K562 (cell line): ENCODE measurements at regions not wholly inside any gene's neighbourhood (a gene's known extent, or its start where the extent isn't known, plus 50 kb on each side); places are given as distances from the start of the nearest gene placed in this dataset.

ENCODE experiments used
- ATAC-seq: fragments of 200-7000 bp; cut with Tn5 transposase; 3 replicates; pipeline ENCODE4 v1.9.1; 2020; ENCODE audit warnings: moderate library complexity
- BruUV-seq: library from RNA; stranded (reverse); fragments of 400-500 nt; replicated peaks from 2 replicates; lab custom pipeline; 2021; lab: Mats Ljungman, UMichigan
- CTCF ChIA-PET: fragments of 300-600 bp; formaldehyde crosslinking; extraction: SDS; loops from one replicate; lab custom pipeline; 2021; ENCODE audit warnings: low intra/inter-chr PET ratio; lab: Yijun Ruan, JAX
- POLR2A ChIA-PET: fragments of 300-600, 350-650 bp; sonication (Branson Sonifier 250); formaldehyde crosslinking; extraction: SDS; loops from one replicate; lab custom pipeline; 2021; ENCODE audit warnings: antibody characterized with exemption, inconsistent platforms; lab: Yijun Ruan, JAX
- DNase-seq, 4 experiments: peaks; one replicate each; pipeline versions ENCODE4 v3.0.0 to v3.0.0-alpha.2; 2011 to 2018; ENCODE audit warnings: low spot score in 3 of 4, mixed read lengths in 3 of 4; ENCODE audit errors: extremely low read depth in 1 of 4
- FAIRE-seq: peaks from 2 replicates; lab custom pipeline; 2011; peaks lifted over from hg19 to GRCh38; lab: Jason Lieb, UNC
- H2AFZ ChIP-seq: 2 replicates; pipeline ENCODE4 v1.6.0; 2011; ENCODE audit warnings: low read depth, low read length, control low read depth, inconsistent platforms
- H3K27ac ChIP-seq: fragments of 200-600 bp; 3 replicates; pipeline ENCODE4 v1.8.0; 2011; ENCODE audit warnings: low read depth, mild to moderate bottlenecking, control low read depth, inconsistent platforms, low read length, moderate library complexity, mixed read lengths; ENCODE audit errors: extremely low read depth
- H3K27me3 ChIP-seq, 2 experiments: fragments of 300-600 bp in 1 of 2; 2 replicates in 1 of 2; 3 replicates in 1 of 2; pipeline versions ENCODE4 v1.6.0 to v1.8.0; 2011; ENCODE audit warnings: inconsistent platforms in 2 of 2, low read length in 2 of 2, mild to moderate bottlenecking in 1 of 2, mixed read lengths in 1 of 2, moderate library complexity in 1 of 2; ENCODE audit not compliant: control insufficient read depth in 2 of 2, insufficient read depth in 2 of 2
- H3K36me3 ChIP-seq: fragments of 300-600 bp; 3 replicates; pipeline ENCODE4 v1.8.0; 2011; ENCODE audit warnings: mild to moderate bottlenecking, low read length, inconsistent platforms; ENCODE audit not compliant: control insufficient read depth, insufficient read depth
- H3K4me1 ChIP-seq, 2 experiments: fragments of 200-600 bp in 1 of 2; replicated peaks in 1 of 2; 2 replicates in 1 of 2; 3 replicates in 1 of 2; pipeline versions ENCODE4 v1.5.1 to v1.8.0; 2011; ENCODE audit warnings: inconsistent platforms in 2 of 2, low read length in 2 of 2, mild to moderate bottlenecking in 1 of 2, mixed read lengths in 1 of 2, moderate library complexity in 1 of 2; ENCODE audit not compliant: control insufficient read depth in 2 of 2, insufficient read depth in 2 of 2
- H3K4me2 ChIP-seq: 2 replicates; pipeline ENCODE4 v1.6.1; 2011; ENCODE audit warnings: low read length, control low read depth, inconsistent platforms, mixed read lengths; ENCODE audit not compliant: insufficient read depth
- H3K4me3 ChIP-seq: fragments of 200-600 bp; sonication (generic), shearing (Covaris generic); 2 replicates; pipeline ENCODE4 v1.5.1; 2016; ENCODE audit warnings: control low read depth, inconsistent platforms
- H3K79me2 ChIP-seq: fragments of 200-600 bp; 3 replicates; pipeline ENCODE4 v1.8.0; 2011; ENCODE audit warnings: low read length, inconsistent platforms; ENCODE audit not compliant: control insufficient read depth, insufficient read depth
- H3K9ac ChIP-seq, 2 experiments: 2 replicates each; pipeline versions ENCODE4 v1.6.0 to v1.6.1; 2011; ENCODE audit warnings: low read depth in 2 of 2, low read length in 2 of 2, control low read depth in 1 of 2, inconsistent platforms in 1 of 2, mild to moderate bottlenecking in 1 of 2, mixed read lengths in 1 of 2; ENCODE audit not compliant: insufficient read depth in 1 of 2
- H3K9me1 ChIP-seq: one replicate; pipeline ENCODE4 v1.6.0; 2011; ENCODE audit warnings: inconsistent platforms, mild to moderate bottlenecking, low read length, moderate library complexity; ENCODE audit not compliant: control insufficient read depth, insufficient read depth
- H3K9me3 ChIP-seq: replicated peaks from 2 replicates; pipeline ENCODE4 v1.5.1; 2011; ENCODE audit warnings: low read depth, low read length, inconsistent platforms; ENCODE audit not compliant: control insufficient read depth, insufficient read depth
- H4K20me1 ChIP-seq: replicated peaks from 2 replicates; pipeline ENCODE4 v1.6.1; 2011; ENCODE audit warnings: low read length, inconsistent platforms, mixed read lengths; ENCODE audit not compliant: control insufficient read depth, insufficient read depth
- BMI1 ChIP-seq: fragments of 150-350 bp; IDR thresholded peaks from 2 replicates; pipeline ENCODE4 v1.6.1; 2014; ENCODE audit warnings: low read length
- IFI16 ChIP-seq: fragments of 250-450 bp; sonication (Bioruptor Pico); IDR thresholded peaks from 2 replicates; pipeline ENCODE4 v2.1.2; 2022; ENCODE audit warnings: mild to moderate bottlenecking, inconsistent platforms
- IRF2 ChIP-seq: sonication (generic); formaldehyde crosslinking; IDR thresholded peaks from 2 replicates; pipeline ENCODE4 v1.8.1; 2022; ENCODE audit warnings: mild to moderate bottlenecking, missing genetic modification reagents
- JUNB ChIP-seq: fragments of 450-650 bp; formaldehyde crosslinking; conservative IDR thresholded peaks from 2 replicates; pipeline ENCODE4 v1.4.0; 2020; ENCODE audit warnings: mild to moderate bottlenecking
- NELFE ChIP-seq: IDR thresholded peaks from 2 replicates; pipeline ENCODE4 v1.6.1; 2011; ENCODE audit warnings: mild to moderate bottlenecking; ENCODE audit not compliant: insufficient read depth, insufficient read length
- NR1H2 ChIP-seq: sonication (generic); formaldehyde crosslinking; IDR thresholded peaks from 2 replicates; pipeline ENCODE4 v1.4.0; 2020; ENCODE audit warnings: mild to moderate bottlenecking, missing genetic modification reagents
- PML ChIP-seq: IDR thresholded peaks from 2 replicates; pipeline ENCODE4 v1.6.1; 2012; ENCODE audit warnings: low read length, inconsistent platforms
- RFX5 ChIP-seq: IDR thresholded peaks from 2 replicates; pipeline ENCODE4 v1.6.1; 2011; ENCODE audit warnings: low read depth, mild to moderate bottlenecking, improper control_type of control experiment, low read length
- SIN3B ChIP-seq: fragments of 450-650 bp; IDR thresholded peaks from 2 replicates; pipeline ENCODE4 v1.6.1; 2017; ENCODE audit warnings: low read depth, mild to moderate bottlenecking, moderate library complexity
- SMARCE1 ChIP-seq: fragments of 450-650 bp; IDR thresholded peaks from 2 replicates; pipeline ENCODE4 v1.7.1; 2016; ENCODE audit warnings: mild to moderate bottlenecking
- XRCC3 ChIP-seq: fragments of 450-650 bp; IDR thresholded peaks from 2 replicates; pipeline ENCODE4 v1.6.1; 2017; ENCODE audit warnings: mild to moderate bottlenecking, moderate library complexity
- ZBTB43 ChIP-seq: sonication (generic); formaldehyde crosslinking; IDR thresholded peaks from 2 replicates; pipeline ENCODE4 v1.8.0; 2023; ENCODE audit warnings: mild to moderate bottlenecking, missing genetic modification reagents
- ZNF212 ChIP-seq: fragments of 450-650 bp; formaldehyde crosslinking; IDR thresholded peaks from 2 replicates; pipeline ENCODE4 v1.4.0; 2020; ENCODE audit warnings: mild to moderate bottlenecking
- ZNF316 ChIP-seq: fragments of 450-650 bp; IDR thresholded peaks from 2 replicates; pipeline ENCODE4 v1.6.1; 2016
- ZNF75A ChIP-seq: fragments of 450-650 bp; formaldehyde crosslinking; IDR thresholded peaks from 2 replicates; pipeline ENCODE4 v1.4.0; 2020; ENCODE audit warnings: mild to moderate bottlenecking
- in situ Hi-C: fragments of 300-500 bp; cut with MboI; formaldehyde crosslinking; loops from 4 replicates; pipeline ENCODE4 v1.15.0; 2018; ENCODE audit warnings: inconsistent platforms, mixed read lengths
- intact Hi-C: fragments of 100-400 bp; cut with micrococcal nuclease; formaldehyde crosslinking; loops from 2 replicates; pipeline ENCODE4 v1.14.2; 2022
- TF ChIP-seq, protein P1 (sequence below): fragments of 250-450 bp; sonication (Bioruptor Pico); IDR thresholded peaks from 2 replicates; pipeline ENCODE4 v1.8.0; 2022; ENCODE audit warnings: inconsistent platforms
- TF ChIP-seq, protein P2 (sequence below): fragments of 250-450 bp; sonication (Bioruptor Pico); IDR thresholded peaks from 2 replicates; pipeline ENCODE4 v1.4.0; 2020; ENCODE audit warnings: mild to moderate bottlenecking

- Histone ChIP-seq H3K9me1 (no peaks in the 10 kb centered on the region), H3K4me1 (no peaks in the 10 kb centered on the region), H3K9me3 (no peaks in the 10 kb centered on the region), H3K4me2 (no peak overlapping the region), H3K4me3 (no peak overlapping the region), H3K9ac (no peak overlapping the region), H3K27ac (no peak overlapping the region), H3K27me3 (no peaks in the 10 kb centered on the region), H3K36me3 (no peaks in the 10 kb centered on the region), H4K20me1 (no peaks in the 10 kb centered on the region), H3K79me2 (no peaks in the 10 kb centered on the region), H2AFZ (no peak overlapping the region)
- POLR2A ChIA-PET: interaction anchor here (1.0 to 1.3 kb wide), 2 partner anchors 9 to 53 kb away, joined by 3 to 5 read pairs; no protein-coding TSS in a partner anchor
- ATAC-seq: no peak
- CTCF ChIA-PET: no interaction called here
- TF ChIP-seq IRF2 (CRISPR knock-in tag) (no peak), IFI16 (CRISPR knock-in tag) (no peak), SIN3B (no peak), JUNB (CRISPR knock-in tag) (no peak), RFX5 (no peak), SMARCE1 (no peak), NELFE (no peak), ZNF316 (no peak), NR1H2 (CRISPR knock-in tag) (no peak), PML (no peak), XRCC3 (no peak), ZBTB43 (CRISPR knock-in tag) (no peak), ZNF212 (no peak), BMI1 (no peak), ZNF75A (CRISPR knock-in tag) (no peak)
- TF ChIP-seq, protein P1, sequence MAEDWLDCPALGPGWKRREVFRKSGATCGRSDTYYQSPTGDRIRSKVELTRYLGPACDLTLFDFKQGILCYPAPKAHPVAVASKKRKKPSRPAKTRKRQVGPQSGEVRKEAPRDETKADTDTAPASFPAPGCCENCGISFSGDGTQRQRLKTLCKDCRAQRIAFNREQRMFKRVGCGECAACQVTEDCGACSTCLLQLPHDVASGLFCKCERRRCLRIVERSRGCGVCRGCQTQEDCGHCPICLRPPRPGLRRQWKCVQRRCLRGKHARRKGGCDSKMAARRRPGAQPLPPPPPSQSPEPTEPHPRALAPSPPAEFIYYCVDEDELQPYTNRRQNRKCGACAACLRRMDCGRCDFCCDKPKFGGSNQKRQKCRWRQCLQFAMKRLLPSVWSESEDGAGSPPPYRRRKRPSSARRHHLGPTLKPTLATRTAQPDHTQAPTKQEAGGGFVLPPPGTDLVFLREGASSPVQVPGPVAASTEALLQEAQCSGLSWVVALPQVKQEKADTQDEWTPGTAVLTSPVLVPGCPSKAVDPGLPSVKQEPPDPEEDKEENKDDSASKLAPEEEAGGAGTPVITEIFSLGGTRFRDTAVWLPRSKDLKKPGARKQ (CRISPR knock-in tag): no peak
- TF ChIP-seq, protein P2, sequence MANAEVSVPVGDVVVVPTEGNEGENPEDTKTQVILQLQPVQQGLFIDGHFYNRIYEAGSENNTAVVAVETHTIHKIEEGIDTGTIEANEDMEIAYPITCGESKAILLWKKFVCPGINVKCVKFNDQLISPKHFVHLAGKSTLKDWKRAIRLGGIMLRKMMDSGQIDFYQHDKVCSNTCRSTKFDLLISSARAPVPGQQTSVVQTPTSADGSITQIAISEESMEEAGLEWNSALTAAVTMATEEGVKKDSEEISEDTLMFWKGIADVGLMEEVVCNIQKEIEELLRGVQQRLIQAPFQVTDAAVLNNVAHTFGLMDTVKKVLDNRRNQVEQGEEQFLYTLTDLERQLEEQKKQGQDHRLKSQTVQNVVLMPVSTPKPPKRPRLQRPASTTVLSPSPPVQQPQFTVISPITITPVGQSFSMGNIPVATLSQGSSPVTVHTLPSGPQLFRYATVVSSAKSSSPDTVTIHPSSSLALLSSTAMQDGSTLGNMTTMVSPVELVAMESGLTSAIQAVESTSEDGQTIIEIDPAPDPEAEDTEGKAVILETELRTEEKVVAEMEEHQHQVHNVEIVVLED (CRISPR knock-in tag): no peak
- no peak for FAIRE-seq
- in situ Hi-C loops (no loop called here), intact Hi-C loops (no loop called here)
- BruUV-seq: no TSS peak
- no peak for DNase-seq
These were observed 383.3 kb upstream of the KAZN start for GRCh38 chr1:14215151-14215550.
